Upper lobe of left lung (tissue), 4 donors: ENCODE measurements at regions not wholly inside any gene's neighbourhood (a gene's known extent, or its start where the extent isn't known, plus 50 kb on each side); places are given as distances from the start of the nearest gene placed in this dataset.

Source experiments
- EP300 ChIP-seq, 4 donors: sonication (generic); formaldehyde crosslinking; IDR thresholded peaks; one replicate each; pipeline ENCODE4 v1.5.1; 2017; ENCODE audit warnings: antibody characterized with exemption in 4 of 4, control low read depth in 2 of 4
- POLR2A ChIP-seq, 4 donors: fragments of 450-650 bp; IDR thresholded peaks; one replicate each; pipeline ENCODE4 v1.5.1; 2016 to 2017; ENCODE audit warnings: antibody characterized with exemption in 4 of 4, mild to moderate bottlenecking in 2 of 4
- POLR2AphosphoS5 ChIP-seq, 2 donors: sonication (generic); formaldehyde crosslinking; IDR thresholded peaks; one replicate each; pipeline ENCODE4 v1.5.1; 2017; ENCODE audit warnings: antibody characterized with exemption in 2 of 2
- TF ChIP-seq, protein P1 (sequence below), 6 experiments: fragments of 450-650 bp in 4 of 6; fragments of 200-600 bp in 2 of 6; sonication (generic) in 2 of 6; IDR thresholded peaks; one replicate each; pipeline ENCODE4 v1.5.1; 2016 to 2019; ENCODE audit warnings: antibody characterized with exemption in 6 of 6

DNA sequence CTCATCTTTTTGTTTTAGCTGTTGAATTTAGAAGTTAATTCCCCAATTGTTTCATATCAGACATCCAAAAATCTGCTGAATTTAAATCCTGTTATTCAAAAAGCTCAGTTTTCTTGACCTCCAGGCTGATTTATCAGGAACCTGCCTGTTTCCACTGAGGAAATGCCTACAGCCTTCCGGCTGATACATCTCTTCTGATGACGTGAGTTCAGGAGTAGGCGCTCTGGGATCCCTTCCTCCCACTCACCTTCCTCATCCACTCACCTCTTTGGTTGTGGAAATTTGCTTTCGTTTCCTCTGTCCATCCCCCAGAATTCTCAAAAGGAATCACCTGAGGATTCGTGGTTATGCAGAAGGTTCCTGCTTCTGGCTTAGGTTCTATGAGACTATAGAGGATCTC, 55.4 kb upstream of the ALDH1A3 start:
- TF ChIP-seq, protein P1, sequence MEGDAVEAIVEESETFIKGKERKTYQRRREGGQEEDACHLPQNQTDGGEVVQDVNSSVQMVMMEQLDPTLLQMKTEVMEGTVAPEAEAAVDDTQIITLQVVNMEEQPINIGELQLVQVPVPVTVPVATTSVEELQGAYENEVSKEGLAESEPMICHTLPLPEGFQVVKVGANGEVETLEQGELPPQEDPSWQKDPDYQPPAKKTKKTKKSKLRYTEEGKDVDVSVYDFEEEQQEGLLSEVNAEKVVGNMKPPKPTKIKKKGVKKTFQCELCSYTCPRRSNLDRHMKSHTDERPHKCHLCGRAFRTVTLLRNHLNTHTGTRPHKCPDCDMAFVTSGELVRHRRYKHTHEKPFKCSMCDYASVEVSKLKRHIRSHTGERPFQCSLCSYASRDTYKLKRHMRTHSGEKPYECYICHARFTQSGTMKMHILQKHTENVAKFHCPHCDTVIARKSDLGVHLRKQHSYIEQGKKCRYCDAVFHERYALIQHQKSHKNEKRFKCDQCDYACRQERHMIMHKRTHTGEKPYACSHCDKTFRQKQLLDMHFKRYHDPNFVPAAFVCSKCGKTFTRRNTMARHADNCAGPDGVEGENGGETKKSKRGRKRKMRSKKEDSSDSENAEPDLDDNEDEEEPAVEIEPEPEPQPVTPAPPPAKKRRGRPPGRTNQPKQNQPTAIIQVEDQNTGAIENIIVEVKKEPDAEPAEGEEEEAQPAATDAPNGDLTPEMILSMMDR (IDR thresholded peaks at IDR 0.05) = no peak
- no peak for TF ChIP-seq EP300 (IDR thresholded peaks at IDR 0.05)
- no peak for TF ChIP-seq POLR2AphosphoS5 (IDR thresholded peaks at IDR 0.05)
- no peak for TF ChIP-seq POLR2A (IDR thresholded peaks at IDR 0.05)
